Peyer's patch (tissue), 4 donors: ENCODE measurements at regions not wholly inside any gene's neighbourhood (a gene's known extent, or its start where the extent isn't known, plus 50 kb on each side); places are given as distances from the start of the nearest gene placed in this dataset.
"Not testable (repeated sequence)": the region's sequence is repeated elsewhere in the genome, so short reads cannot be mapped to it uniquely, and the experiment has no call there.

Experiments used
- DNase-seq, 3 donors: peaks; one replicate each; pipeline ENCODE4 v3.0.0-alpha.2; 2017 to 2019
- H3K27ac ChIP-seq, 4 donors: fragments of 200-600 bp; sonication (generic); one replicate each; pipeline ENCODE4 v1.5.1; 2016 to 2019
- H3K27me3 ChIP-seq, 2 donors: fragments of 200-600 bp; sonication (generic); one replicate each; pipeline ENCODE4 v1.5.1; 2019
- H3K36me3 ChIP-seq, 3 donors: fragments of 200-600 bp; sonication (generic); one replicate each; pipeline ENCODE4 v1.5.1; 2016 to 2019
- H3K4me1 ChIP-seq, 4 donors: fragments of 200-600 bp; sonication (generic); one replicate each; pipeline ENCODE4 v1.5.1; 2016 to 2019
- H3K4me3 ChIP-seq, 4 donors: fragments of 200-600 bp; sonication (generic); 1 replicate in 3 of 4; 2 replicates in 1 of 4; pipeline ENCODE4 v1.5.1; 2016 to 2019; ENCODE audit warnings: mild to moderate bottlenecking in 1 of 4
- H3K9me3 ChIP-seq, 4 donors: fragments of 200-600 bp; sonication (generic); one replicate each; pipeline ENCODE4 v1.5.1; 2016 to 2019; ENCODE audit warnings: mild to moderate bottlenecking in 1 of 4
- POLR2A ChIP-seq, 2 donors: fragments of 450-650 bp; IDR thresholded peaks; one replicate each; pipeline ENCODE4 v1.5.1; 2017; ENCODE audit warnings: antibody characterized with exemption in 2 of 2, mild to moderate bottlenecking in 2 of 2, moderate library complexity in 2 of 2
- TF ChIP-seq, protein P1 (sequence below), 6 experiments: fragments of 450-650 bp in 4 of 6; fragments of 200-600 bp in 2 of 6; sonication (generic) in 1 of 6; IDR thresholded peaks; one replicate each; pipeline ENCODE4 v1.5.1; 2017 to 2019; ENCODE audit warnings: antibody characterized with exemption in 6 of 6, mild to moderate bottlenecking in 3 of 6, moderate library complexity in 1 of 6

GRCh38 chr5:145633474-145633873 lies 201.7 kb downstream of the PRELID2 start:
- H3K9me3 ChIP-seq = no peaks in the 10 kb centered on the region
- no peaks in the 10 kb centered on the region for H3K4me1 ChIP-seq
- no peak overlapping the region for H3K27ac ChIP-seq

GRCh38 chr5:145632701-145633100 lies 202.4 kb downstream of the PRELID2 start:
- Histone ChIP-seq H3K27ac (no peak overlapping the region), H3K4me1 (no peaks in the 10 kb centered on the region), H3K27me3 (no peaks in the 10 kb centered on the region)

More at GRCh38 chr5:145633474-145633873, 201.7 kb downstream of the PRELID2 start:
- no peak for TF ChIP-seq POLR2A (IDR thresholded peaks at IDR 0.05)
- TF ChIP-seq, protein P1, sequence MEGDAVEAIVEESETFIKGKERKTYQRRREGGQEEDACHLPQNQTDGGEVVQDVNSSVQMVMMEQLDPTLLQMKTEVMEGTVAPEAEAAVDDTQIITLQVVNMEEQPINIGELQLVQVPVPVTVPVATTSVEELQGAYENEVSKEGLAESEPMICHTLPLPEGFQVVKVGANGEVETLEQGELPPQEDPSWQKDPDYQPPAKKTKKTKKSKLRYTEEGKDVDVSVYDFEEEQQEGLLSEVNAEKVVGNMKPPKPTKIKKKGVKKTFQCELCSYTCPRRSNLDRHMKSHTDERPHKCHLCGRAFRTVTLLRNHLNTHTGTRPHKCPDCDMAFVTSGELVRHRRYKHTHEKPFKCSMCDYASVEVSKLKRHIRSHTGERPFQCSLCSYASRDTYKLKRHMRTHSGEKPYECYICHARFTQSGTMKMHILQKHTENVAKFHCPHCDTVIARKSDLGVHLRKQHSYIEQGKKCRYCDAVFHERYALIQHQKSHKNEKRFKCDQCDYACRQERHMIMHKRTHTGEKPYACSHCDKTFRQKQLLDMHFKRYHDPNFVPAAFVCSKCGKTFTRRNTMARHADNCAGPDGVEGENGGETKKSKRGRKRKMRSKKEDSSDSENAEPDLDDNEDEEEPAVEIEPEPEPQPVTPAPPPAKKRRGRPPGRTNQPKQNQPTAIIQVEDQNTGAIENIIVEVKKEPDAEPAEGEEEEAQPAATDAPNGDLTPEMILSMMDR (IDR thresholded peaks at IDR 0.05) = no peak
- no peaks in the 10 kb centered on the region for H3K36me3 ChIP-seq
- H3K27me3 ChIP-seq = no peaks in the 10 kb centered on the region
- DNase-seq = no peak
- no peak overlapping the region for H3K4me3 ChIP-seq

GRCh38 chr5:145629047-145629446 lies 206.1 kb downstream of the PRELID2 start:
- no peak for DNase-seq
- TF ChIP-seq POLR2A (IDR thresholded peaks at IDR 0.05) = no peak
- TF ChIP-seq, protein P1 (IDR thresholded peaks at IDR 0.05) = no peak

More at GRCh38 chr5:145632701-145633100, 202.4 kb downstream of the PRELID2 start:
- Histone ChIP-seq H3K36me3 (no peaks in the 10 kb centered on the region), H3K9me3 (no peaks in the 10 kb centered on the region), H3K4me3 (no peak overlapping the region)
- TF ChIP-seq, protein P1 (IDR thresholded peaks at IDR 0.05) = no peak
- no peak for TF ChIP-seq POLR2A (IDR thresholded peaks at IDR 0.05)
- no peak for DNase-seq

GRCh38 chr5:145628525-145628924 lies 206.6 kb downstream of the PRELID2 start:
- DNase-seq = no peak
- Histone ChIP-seq H3K4me1 (no peaks in the 10 kb centered on the region), H3K27me3 (no peaks in the 10 kb centered on the region), H3K4me3 (no peak overlapping the region), H3K27ac (no peak overlapping the region), H3K9me3 (no peaks in the 10 kb centered on the region), H3K36me3 (no peaks in the 10 kb centered on the region)
- TF ChIP-seq POLR2A (IDR thresholded peaks at IDR 0.05) = no peak
- TF ChIP-seq, protein P1 (IDR thresholded peaks at IDR 0.05) = no peak

More at GRCh38 chr5:145629047-145629446, 206.1 kb downstream of the PRELID2 start:
- H3K36me3 ChIP-seq = no peaks in the 10 kb centered on the region
- no peak overlapping the region for H3K27ac ChIP-seq
- H3K27me3 ChIP-seq = no peaks in the 10 kb centered on the region
- H3K9me3 ChIP-seq = no peaks in the 10 kb centered on the region
- no peak overlapping the region for H3K4me3 ChIP-seq
- no peaks in the 10 kb centered on the region for H3K4me1 ChIP-seq

DNA sequence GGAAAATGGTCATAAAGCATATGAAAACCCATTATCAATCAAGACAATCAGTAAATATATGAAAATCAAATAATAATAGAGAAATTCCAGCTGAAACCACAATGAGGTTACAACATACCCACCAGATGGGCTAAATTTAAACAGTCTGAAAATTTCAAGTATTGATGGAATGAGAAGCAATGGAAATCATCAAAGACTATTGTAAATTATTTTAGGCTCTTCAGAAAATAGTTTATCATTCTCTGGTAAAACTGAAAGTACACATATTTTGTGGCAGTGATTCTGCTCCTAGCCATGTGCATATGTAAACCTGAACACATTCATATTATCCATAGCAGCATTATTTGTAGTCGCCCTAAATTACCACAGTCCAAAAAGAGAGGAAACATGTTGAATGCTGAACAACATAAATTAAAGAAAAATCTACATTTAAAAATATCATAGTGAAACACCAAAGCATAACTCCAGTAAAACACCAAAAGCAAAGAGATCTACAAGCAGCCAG lies 215.3 kb downstream of the PRELID2 start:
- no peaks in the 10 kb centered on the region for H3K27me3 ChIP-seq
- no peaks in the 10 kb centered on the region for H3K36me3 ChIP-seq
- H3K4me1 ChIP-seq = no peaks in the 10 kb centered on the region
- no peak overlapping the region for H3K4me3 ChIP-seq
- no peak for DNase-seq
- no peaks in the 10 kb centered on the region for H3K9me3 ChIP-seq
- H3K27ac ChIP-seq = no peak overlapping the region
- TF ChIP-seq POLR2A (IDR thresholded peaks at IDR 0.05) = no peak
- TF ChIP-seq, protein P1 (IDR thresholded peaks at IDR 0.05) = no peak

DNA sequence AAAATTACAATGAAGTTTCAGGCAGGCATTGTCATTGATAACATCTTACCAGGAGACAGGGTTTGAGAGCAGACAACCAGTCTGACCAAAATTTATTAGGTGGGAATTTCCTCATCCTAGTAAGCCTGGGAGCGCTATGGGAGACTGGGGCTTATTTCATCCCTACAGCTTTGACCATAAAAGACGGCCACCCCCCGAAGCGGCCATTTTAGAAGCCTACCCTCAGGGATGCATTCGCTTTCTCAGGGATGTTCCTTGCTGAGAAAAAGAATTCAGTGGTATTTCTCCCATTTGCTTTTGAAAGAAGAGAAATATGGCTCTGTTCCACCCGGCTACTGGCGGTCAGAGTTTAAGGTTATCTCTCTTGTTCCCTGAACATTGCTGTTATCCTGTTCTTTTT lies 218.4 kb downstream of the PRELID2 start:
- H3K9me3 ChIP-seq = not testable (repeated sequence)

More for the DNA sequence above, 218.4 kb downstream of the PRELID2 start:
- H3K4me3 ChIP-seq, H3K27ac ChIP-seq, H3K27me3 ChIP-seq, H3K36me3 ChIP-seq, H3K4me1 ChIP-seq, DNase-seq: not testable (repeated sequence)
